GM12873 (cell line): ENCODE measurements at regions not wholly inside any gene's neighbourhood (a gene's known extent, or its start where the extent isn't known, plus 50 kb on each side); places are given as distances from the start of the nearest gene placed in this dataset.

Experiments
- CTCF ChIP-seq: IDR thresholded peaks from 2 replicates; pipeline ENCODE4 v1.5.1; 2012; ENCODE audit warnings: low read depth, mild to moderate bottlenecking, moderate library complexity, low read length, control low read depth; ENCODE audit not compliant: insufficient read depth; ENCODE audit errors: missing control alignments

DNA sequence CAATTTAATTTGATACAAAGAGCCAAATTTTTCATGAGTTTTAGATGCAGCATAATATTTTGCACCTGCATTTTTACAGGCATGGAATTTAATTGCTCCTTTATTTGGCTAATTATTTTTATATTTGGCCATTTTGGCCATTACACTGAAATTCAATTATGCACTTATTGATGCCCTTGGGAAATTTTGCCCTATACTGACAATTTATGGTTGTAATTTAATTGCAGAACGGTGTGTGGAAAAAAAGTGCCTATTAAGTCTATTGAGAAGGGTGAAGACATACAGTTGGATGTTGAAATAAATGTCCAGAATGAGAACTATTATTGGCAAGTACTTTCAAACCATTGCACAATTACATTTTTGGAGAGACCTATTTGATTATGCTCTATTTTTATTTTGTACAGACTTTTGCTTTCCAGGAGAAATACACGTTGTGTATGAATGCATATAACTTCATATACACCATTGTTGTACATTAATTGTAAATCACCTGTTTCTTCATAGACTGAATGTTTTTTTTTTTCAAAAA, 1319.3 kb upstream of the CDH2 start:
- TF ChIP-seq CTCF, result no peak

- TF ChIP-seq CTCF, result no peak
Observed at GRCh38 chr18:29494371-29494770, 1317.4 kb upstream of the CDH2 start.

DNA sequence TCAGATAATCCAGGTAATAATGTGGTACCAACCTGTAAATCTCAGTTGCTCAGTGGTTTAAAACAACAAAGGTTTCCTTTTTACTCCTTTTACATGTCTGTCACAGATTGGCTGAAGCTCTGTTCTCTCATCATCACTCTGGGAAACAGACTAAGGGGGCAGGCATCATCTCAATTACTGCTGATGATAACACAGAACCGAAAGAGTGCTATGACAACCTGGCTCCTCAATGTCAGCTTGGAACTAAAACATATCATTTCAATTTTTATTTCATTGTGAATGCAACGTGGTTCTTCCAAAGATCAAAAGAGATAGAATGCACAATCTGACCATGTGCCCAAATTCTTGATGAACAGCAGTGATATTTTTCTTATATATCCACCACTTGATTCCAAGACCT, 1315.0 kb upstream of the CDH2 start:
- TF ChIP-seq CTCF, result no peak

GRCh38 chr18:29488617-29489016, 1311.7 kb upstream of the CDH2 start:
- TF ChIP-seq CTCF, result no peak

GRCh38 chr18:29465526-29465925, 1288.6 kb upstream of the CDH2 start:
- TF ChIP-seq CTCF, result no peak

DNA sequence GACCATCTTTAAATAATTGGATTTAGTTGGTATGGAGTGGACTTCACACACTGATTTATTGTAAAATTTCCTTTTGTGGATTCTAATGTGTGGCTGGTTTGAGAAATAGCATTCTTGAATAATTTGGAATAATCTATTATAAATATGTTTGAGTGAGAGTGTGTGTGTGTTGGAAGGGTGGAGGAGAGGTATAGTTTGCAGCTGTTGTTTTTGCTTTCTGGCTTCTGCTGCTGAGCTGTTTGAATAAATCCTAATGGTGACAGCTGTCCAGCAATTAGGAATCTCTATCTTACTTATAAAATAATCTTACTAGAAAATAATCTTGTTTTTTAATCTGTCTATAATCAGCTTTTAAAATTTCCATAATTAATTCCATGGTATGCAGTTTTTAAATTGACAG, 1283.0 kb upstream of the CDH2 start:
- TF ChIP-seq CTCF, result no peak

- TF ChIP-seq CTCF, result no peak
Observed at GRCh38 chr18:29457316-29457889, 1280.5 kb upstream of the CDH2 start.
